Heart right ventricle (tissue), 16 donors: ENCODE measurements at regions not wholly inside any gene's neighbourhood (a gene's known extent, or its start where the extent isn't known, plus 50 kb on each side); places are given as distances from the start of the nearest gene placed in this dataset.

ENCODE experiments used
- ATAC-seq, 8 donors: fragments of 200-7000 bp; cut with Tn5 transposase; one replicate each; pipeline ENCODE4 v1.9.1; 2020; ENCODE audit warnings: mild to moderate bottlenecking in 8 of 8, moderate library complexity in 8 of 8, moderate number of reproducible peaks in 1 of 8
- DNase-seq, 2 donors: peaks; one replicate each; pipeline ENCODE4 v3.0.0-alpha.2; 2020
- H3K27ac ChIP-seq, 10 donors: fragments of 200-600 bp; sonication (generic) in 2 of 10; one replicate each; pipeline versions ENCODE4 v1.5.0 to v1.8.0; 2020 to 2022; ENCODE audit warnings: mild to moderate bottlenecking in 3 of 10
- H3K27me3 ChIP-seq, 7 donors: fragments of 200-600 bp; one replicate each; pipeline ENCODE4 v1.8.0; 2021 to 2022; ENCODE audit warnings: mild to moderate bottlenecking in 2 of 7
- H3K36me3 ChIP-seq, 9 donors: fragments of 200-600 bp; sonication (generic) in 1 of 9; one replicate each; pipeline versions ENCODE4 v1.5.0 to v1.8.0; 2020 to 2022; ENCODE audit warnings: mild to moderate bottlenecking in 2 of 9
- H3K4me1 ChIP-seq, 9 donors: fragments of 200-600 bp; sonication (generic) in 1 of 9; one replicate each; pipeline versions ENCODE4 v1.5.0 to v1.8.0; 2020 to 2022; ENCODE audit warnings: mild to moderate bottlenecking in 4 of 9
- H3K4me3 ChIP-seq, 10 donors: fragments of 200-600 bp; sonication (generic) in 2 of 10; one replicate each; pipeline versions ENCODE4 v1.5.0 to v1.8.0; 2020 to 2022; ENCODE audit warnings: mild to moderate bottlenecking in 7 of 10, moderate library complexity in 2 of 10
- H3K9me3 ChIP-seq, 11 donors: fragments of 200-600 bp in 10 of 11; sonication (generic) in 2 of 11; one replicate each; pipeline versions ENCODE4 v1.5.0 to v1.8.0; 2013 to 2022; ENCODE audit warnings: mild to moderate bottlenecking in 2 of 11, control low read depth in 1 of 11, moderate library complexity in 1 of 11
- CTCF ChIP-seq, 9 donors: fragments of 200-600 bp; sonication (generic) in 2 of 9; IDR thresholded peaks; one replicate each; pipeline versions ENCODE4 v1.5.0 to v1.8.0; 2021 to 2022; ENCODE audit warnings: antibody characterized with exemption in 9 of 9, mild to moderate bottlenecking in 5 of 9, moderate library complexity in 1 of 9
- WGBS, 2 donors: extraction: QIAGEN DNeasy Blood & Tissue Kit; methylation state at CpG; one replicate each; pipeline ENCODE4 v1.1.7; 2013; ENCODE audit warnings: inconsistent platforms in 1 of 2; 5-methylcytosine and 5-hydroxymethylcytosine counted together
- intact Hi-C, 10 donors: fragments of 100-400 bp; cut with DNase I; formaldehyde crosslinking; loops; one replicate each; pipeline versions ENCODE4 v1.11.1 to v1.14.2; 2022
- donor health status: Arrhythmogenic right ventricular cardiomyopathy.
- donor health status: ischemic (EF 13 %, LVEDD 7.1; RV severe dilation, severe dysfunction).
- donor health status: healthy with polysubstance abuse.
- donor health status: DM: no; HTN: yes; CAD: no.
- donor health status: DM: no; HTN: no; CAD: no.
- donor health status: ischemic (EF 25% LVEDD 6.9; RV normal size, moderate dysfunction).
- donor health status: ischemic (EF 25% LVEDD 5.7; RV mildly dilated, moderate dysfunction).
- donor health status: healthy.
- donor health status: DM: yes; HTN: yes; CAD: no.
- donor health status: Ischemic cardiomyopathy.
- donor health status: ischemic (EF 35%, LVEDD 5.7; RV mildly dilated, moderate dysfunction).
- donor health status: nonischemic (EF 11% LVEDD 7.7; RV severe dilation, severe dysfunction).
- donor health status: DM: yes; HTN: yes; CAD: no.
- donor health status: PGD.
- donor health status: ischemic (EF 29% LVEDD 5.4; RV normal size, mild dysfunction).
- donor health status: nonischemic (EF 23%, LVEDD 6.1; RV moderate dilation, normal function).

GRCh38 chr6:163754866-163755265, 340.3 kb downstream of the QKI start:
- no peaks in the 10 kb centered on the region for H3K27me3 ChIP-seq
- no peak for DNase-seq

DNA sequence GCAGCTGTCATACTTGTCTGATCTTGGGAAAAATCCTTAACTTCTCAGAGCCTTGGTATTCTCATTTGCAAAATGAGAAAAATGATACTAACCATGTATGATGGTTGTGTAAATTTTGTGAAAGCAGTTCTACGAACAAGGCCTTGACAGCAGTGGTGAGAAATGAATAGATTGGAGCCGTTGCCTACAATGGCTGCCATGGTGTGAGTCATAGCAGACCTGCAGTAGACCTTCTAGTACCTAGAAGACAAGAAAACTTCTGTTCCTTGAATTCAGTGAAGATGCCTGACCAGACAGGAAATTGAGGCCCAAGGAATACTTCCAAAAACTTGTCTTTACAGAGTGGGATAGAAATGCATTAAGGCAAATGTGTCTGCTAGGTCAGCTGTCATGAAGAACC, 338.9 kb downstream of the QKI start:
- intact Hi-C loops = no loop called here
- 93 to 94% methylated on average over 2 of the region's 2 CpGs for WGBS, 2 donors
- H3K9me3 ChIP-seq = peaks cover 0 to 8% (median 0%) of the 10 kb centered on the region in 11 donors
- H3K4me3 ChIP-seq = no peak overlapping the region
- ATAC-seq (no peak), DNase-seq (no peak)
- no peaks in the 10 kb centered on the region for H3K36me3 ChIP-seq
- H3K4me1 ChIP-seq = peaks cover 0 to 28% (median 15%) of the 10 kb centered on the region in 9 donors
- H3K27ac ChIP-seq = no peak overlapping the region
- no peaks in the 10 kb centered on the region for H3K27me3 ChIP-seq
- TF ChIP-seq CTCF (IDR thresholded peaks at IDR 0.05) = no peak

More at GRCh38 chr6:163754866-163755265, 340.3 kb downstream of the QKI start:
- Histone ChIP-seq H3K27ac (no peak overlapping the region), H3K9me3 (peaks cover 0 to 8% (median 0%) of the 10 kb centered on the region in 11 donors), H3K4me1 (peaks cover 0 to 23% (median 6%) of the 10 kb centered on the region in 9 donors), H3K4me3 (no peak overlapping the region), H3K36me3 (no peaks in the 10 kb centered on the region)
- 57 to 79% methylated on average over 5 of the region's 5 CpGs for WGBS, 2 donors
- intact Hi-C loops = no loop called here
- no peak for TF ChIP-seq CTCF (IDR thresholded peaks at IDR 0.05)
- ATAC-seq = no peak

GRCh38 chr6:163752446-163752845, 337.9 kb downstream of the QKI start:
- H3K27ac ChIP-seq = no peak overlapping the region
- H3K36me3 ChIP-seq = no peaks in the 10 kb centered on the region
- intact Hi-C loops = no loop called here
- no peak for TF ChIP-seq CTCF (IDR thresholded peaks at IDR 0.05)
- H3K9me3 ChIP-seq = peaks cover 0 to 8% (median 0%) of the 10 kb centered on the region in 11 donors
- peaks cover 0 to 34% (median 15%) of the 10 kb centered on the region in 9 donors for H3K4me1 ChIP-seq
- H3K4me3 ChIP-seq = no peak overlapping the region
- ATAC-seq (no peak), DNase-seq (no peak)
- 97 to 98% methylated on average over 13 of the region's 13 CpGs for WGBS, 2 donors
- no peaks in the 10 kb centered on the region for H3K27me3 ChIP-seq

DNA sequence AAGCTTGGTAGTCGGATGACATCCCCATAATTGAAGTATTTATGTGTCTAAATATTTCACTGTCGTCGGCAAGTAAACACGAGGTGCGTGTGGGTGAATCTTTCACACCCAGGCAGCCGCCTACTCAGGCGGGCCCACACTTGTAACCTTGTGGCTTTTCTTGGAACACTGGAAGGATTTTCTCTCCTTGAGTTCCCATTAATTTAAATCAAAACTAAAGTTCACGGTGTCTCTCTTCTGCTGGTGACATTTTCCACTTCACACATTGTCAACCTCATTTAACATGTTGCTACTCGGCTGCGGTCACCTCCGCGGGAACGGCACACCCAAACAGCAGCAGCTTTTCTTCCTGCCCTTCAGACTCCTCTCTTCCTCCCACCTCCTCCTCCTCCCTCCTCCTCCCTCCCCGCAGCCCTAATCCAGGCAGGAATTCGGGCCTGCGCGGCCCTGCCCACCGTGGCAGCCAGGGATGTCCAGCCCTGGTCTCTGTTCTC, 336.6 kb downstream of the QKI start:
- no peaks in the 10 kb centered on the region for H3K27me3 ChIP-seq
- intact Hi-C loops = no loop called here
- H3K4me1 ChIP-seq = peaks cover 0 to 41% (median 12%) of the 10 kb centered on the region in 9 donors
- H3K9me3 ChIP-seq = peaks cover 0 to 8% (median 0%) of the 10 kb centered on the region in 11 donors
- 54 to 57% methylated on average over 18 of the region's 18 CpGs for WGBS, 2 donors
- H3K4me3 ChIP-seq = no peak overlapping the region
- H3K36me3 ChIP-seq = no peaks in the 10 kb centered on the region
- peak overlapping the region in 6 of 10 donors; percentile 43 to 86 (median 55) for H3K27ac ChIP-seq
- ATAC-seq (no peak), DNase-seq (no peak)
- TF ChIP-seq CTCF (IDR thresholded peaks at IDR 0.05) = no peak
